ENCODE measurements at regions not wholly inside any gene's neighbourhood (a gene's known extent, or its start where the extent isn't known, plus 50 kb on each side); places are given as distances from the start of the nearest gene placed in this dataset.

DNA sequence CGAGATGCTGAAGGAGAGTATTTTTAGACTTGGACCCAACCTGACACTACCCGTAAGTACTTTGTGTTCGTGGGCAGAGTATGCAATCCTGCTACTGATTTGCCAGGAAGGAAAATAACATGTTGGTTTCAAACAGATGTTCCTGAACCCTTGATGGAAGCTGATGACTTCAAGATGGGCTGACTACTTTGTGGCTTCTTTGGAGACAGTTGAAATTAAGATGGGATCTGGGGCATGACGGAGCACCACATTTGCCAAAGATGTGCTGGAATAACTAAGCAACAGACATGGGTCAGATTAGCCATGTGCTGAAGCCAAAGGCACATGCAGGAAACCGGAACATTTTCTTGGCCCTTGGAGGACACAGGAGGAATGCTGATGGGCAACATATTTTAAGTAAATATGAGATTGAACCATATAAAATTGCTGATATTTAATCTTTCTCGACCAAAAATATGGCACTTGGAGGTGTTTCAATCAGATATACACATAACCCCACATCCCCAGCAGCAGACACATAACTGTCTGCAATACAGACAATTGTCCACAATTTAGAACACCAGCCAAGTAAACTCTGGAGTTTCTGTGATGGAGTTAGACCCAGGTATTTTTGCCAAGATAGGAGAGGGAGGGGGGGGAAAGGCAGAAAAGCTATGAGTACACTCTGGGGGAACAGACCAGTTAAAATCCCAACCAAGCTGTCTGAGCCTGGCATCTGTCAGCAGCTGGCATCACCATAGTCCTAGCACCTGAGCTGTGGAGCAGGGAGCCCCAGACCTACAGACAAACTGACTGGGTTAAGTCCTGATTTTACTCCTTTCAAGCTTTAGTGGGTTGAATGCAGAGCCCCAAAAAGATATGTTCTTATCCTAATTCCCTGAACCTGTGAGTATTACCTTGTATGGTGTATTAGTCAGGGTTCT, 329.4 kb upstream of the CDH5 start:
- TF ChIP-seq, protein P1, sequence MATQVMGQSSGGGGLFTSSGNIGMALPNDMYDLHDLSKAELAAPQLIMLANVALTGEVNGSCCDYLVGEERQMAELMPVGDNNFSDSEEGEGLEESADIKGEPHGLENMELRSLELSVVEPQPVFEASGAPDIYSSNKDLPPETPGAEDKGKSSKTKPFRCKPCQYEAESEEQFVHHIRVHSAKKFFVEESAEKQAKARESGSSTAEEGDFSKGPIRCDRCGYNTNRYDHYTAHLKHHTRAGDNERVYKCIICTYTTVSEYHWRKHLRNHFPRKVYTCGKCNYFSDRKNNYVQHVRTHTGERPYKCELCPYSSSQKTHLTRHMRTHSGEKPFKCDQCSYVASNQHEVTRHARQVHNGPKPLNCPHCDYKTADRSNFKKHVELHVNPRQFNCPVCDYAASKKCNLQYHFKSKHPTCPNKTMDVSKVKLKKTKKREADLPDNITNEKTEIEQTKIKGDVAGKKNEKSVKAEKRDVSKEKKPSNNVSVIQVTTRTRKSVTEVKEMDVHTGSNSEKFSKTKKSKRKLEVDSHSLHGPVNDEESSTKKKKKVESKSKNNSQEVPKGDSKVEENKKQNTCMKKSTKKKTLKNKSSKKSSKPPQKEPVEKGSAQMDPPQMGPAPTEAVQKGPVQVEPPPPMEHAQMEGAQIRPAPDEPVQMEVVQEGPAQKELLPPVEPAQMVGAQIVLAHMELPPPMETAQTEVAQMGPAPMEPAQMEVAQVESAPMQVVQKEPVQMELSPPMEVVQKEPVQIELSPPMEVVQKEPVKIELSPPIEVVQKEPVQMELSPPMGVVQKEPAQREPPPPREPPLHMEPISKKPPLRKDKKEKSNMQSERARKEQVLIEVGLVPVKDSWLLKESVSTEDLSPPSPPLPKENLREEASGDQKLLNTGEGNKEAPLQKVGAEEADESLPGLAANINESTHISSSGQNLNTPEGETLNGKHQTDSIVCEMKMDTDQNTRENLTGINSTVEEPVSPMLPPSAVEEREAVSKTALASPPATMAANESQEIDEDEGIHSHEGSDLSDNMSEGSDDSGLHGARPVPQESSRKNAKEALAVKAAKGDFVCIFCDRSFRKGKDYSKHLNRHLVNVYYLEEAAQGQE (IDR thresholded peaks at IDR 0.05; ENCODE audit: low read depth): no peak
- TF ChIP-seq RAD21 (IDR thresholded peaks at IDR 0.05; ENCODE audit: low read depth) (no peak), CEBPB (IDR thresholded peaks at IDR 0.05) (no peak), TCF12 (IDR thresholded peaks at IDR 0.05; ENCODE audit: low read depth) (no peak), FOXM1 (IDR thresholded peaks at IDR 0.05; ENCODE audit: borderline replicate concordance, low read depth) (no peak)
- TF ChIP-seq, protein P2, sequence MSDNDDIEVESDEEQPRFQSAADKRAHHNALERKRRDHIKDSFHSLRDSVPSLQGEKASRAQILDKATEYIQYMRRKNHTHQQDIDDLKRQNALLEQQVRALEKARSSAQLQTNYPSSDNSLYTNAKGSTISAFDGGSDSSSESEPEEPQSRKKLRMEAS (IDR thresholded peaks at IDR 0.05): no peak

DNA sequence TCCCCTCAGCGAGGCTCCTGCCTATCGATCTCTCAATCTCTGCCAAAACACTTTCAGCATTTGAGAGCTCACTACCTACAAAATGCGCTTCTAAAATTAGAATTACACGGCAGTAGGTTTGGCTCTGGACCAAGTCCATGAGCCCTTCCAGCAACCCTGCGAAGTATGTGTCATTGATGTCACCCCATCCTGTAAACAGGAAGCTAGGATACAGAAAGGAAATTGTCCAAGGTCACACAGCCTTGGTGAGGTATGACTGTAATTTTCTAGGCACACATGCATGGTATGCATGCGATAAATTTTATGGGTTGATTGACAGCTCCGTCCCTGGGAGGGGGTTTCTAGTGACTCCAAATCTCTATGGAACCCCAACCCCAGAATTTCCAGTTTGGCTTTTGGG, 330.3 kb upstream of the CDH5 start:
- TF ChIP-seq YY1 (IDR thresholded peaks at IDR 0.05; ENCODE audit: low read depth) (no peak), TEAD4 (IDR thresholded peaks at IDR 0.05) (no peak), TAF1 (IDR thresholded peaks at IDR 0.05; ENCODE audit: low read depth) (no peak), CREB1 (IDR thresholded peaks at IDR 0.05; ENCODE audit: low read depth) (no peak), ZBTB7A (IDR thresholded peaks at IDR 0.05; ENCODE audit: low read depth) (no peak), RAD21 (IDR thresholded peaks at IDR 0.05; ENCODE audit: low read depth) (no peak), EGR1 (IDR thresholded peaks at IDR 0.05) (no peak), TCF12 (IDR thresholded peaks at IDR 0.05; ENCODE audit: low read depth) (no peak), CEBPB (IDR thresholded peaks at IDR 0.05) (no peak), NFIC (IDR thresholded peaks at IDR 0.05) (no peak), FOXM1 (IDR thresholded peaks at IDR 0.05; ENCODE audit: borderline replicate concordance, low read depth) (no peak), EP300 (IDR thresholded peaks at IDR 0.05; ENCODE audit: borderline replicate concordance) (no peak)
- TF ChIP-seq, protein P2 (IDR thresholded peaks at IDR 0.05): no peak
- TF ChIP-seq, protein P3, sequence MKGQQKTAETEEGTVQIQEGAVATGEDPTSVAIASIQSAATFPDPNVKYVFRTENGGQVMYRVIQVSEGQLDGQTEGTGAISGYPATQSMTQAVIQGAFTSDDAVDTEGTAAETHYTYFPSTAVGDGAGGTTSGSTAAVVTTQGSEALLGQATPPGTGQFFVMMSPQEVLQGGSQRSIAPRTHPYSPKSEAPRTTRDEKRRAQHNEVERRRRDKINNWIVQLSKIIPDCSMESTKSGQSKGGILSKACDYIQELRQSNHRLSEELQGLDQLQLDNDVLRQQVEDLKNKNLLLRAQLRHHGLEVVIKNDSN (IDR thresholded peaks at IDR 0.05): no peak
- TF ChIP-seq, protein P1 (IDR thresholded peaks at IDR 0.05; ENCODE audit: low read depth): no peak

DNA sequence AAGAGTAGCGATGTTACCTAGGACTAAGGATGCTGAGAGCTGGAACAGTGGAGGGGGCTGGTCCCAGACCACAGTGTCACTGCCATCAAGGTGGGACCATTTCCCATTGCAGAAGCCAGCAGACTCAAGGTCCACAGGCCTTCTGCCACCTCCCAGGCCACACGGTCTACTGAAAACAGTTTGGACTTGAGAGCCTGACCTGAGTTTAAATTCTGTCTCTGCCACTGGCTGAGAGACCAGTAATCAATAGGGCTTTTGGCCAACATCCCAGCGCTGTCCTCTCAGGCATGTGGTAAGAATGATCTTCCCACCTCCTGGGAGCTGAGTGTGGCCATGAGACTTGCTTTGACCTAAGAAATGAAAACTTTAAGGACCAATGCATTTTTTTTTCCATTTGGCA, 331.4 kb upstream of the CDH5 start:
- TF ChIP-seq RAD21 (IDR thresholded peaks at IDR 0.05; ENCODE audit: low read depth) (no peak), TEAD4 (IDR thresholded peaks at IDR 0.05) (no peak), YY1 (IDR thresholded peaks at IDR 0.05; ENCODE audit: low read depth) (no peak), EP300 (IDR thresholded peaks at IDR 0.05; ENCODE audit: borderline replicate concordance) (no peak)
- TF ChIP-seq, protein P3 (IDR thresholded peaks at IDR 0.05): no peak
- TF ChIP-seq, protein P2 (IDR thresholded peaks at IDR 0.05): no peak

DNA sequence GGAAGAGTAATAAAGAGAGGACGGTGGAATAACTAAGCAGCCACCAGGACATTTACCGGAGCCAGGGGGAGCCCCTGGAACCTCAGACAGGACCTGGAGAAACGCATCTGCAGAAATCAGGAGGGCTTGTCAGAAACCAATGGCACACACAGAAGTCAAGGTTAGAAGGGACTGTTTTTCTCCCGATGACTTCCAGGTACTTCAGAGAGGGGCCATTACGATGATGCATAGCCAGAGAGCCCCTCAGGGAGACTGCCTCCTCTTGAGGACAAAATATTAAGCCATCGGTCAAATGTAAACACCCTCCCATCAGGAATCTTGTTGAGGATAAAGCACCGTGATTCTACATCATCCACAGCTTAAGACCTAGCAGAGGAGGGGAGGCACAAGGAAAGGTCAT, 333.6 kb upstream of the CDH5 start:
- TF ChIP-seq, protein P1 (IDR thresholded peaks at IDR 0.05; ENCODE audit: low read depth): no peak
- TF ChIP-seq YY1 (IDR thresholded peaks at IDR 0.05; ENCODE audit: low read depth): no peak
- no peak for TF ChIP-seq NFIC (IDR thresholded peaks at IDR 0.05)

Measured in Ishikawa (cell line).